Neuronal stem cell (in vitro differentiated cells): ENCODE measurements at regions not wholly inside any gene's neighbourhood (a gene's known extent, or its start where the extent isn't known, plus 50 kb on each side); places are given as distances from the start of the nearest gene placed in this dataset.

ENCODE experiments used
- DNase-seq: peaks from one replicate; pipeline ENCODE4 v3.0.0-alpha.2; 2013; ENCODE audit warnings: low spot score
- H2AFZ ChIP-seq: one replicate; pipeline ENCODE4 v1.6.1; 2013; ENCODE audit warnings: mild to moderate bottlenecking, low read length, inconsistent platforms
- H2AK5ac ChIP-seq: 2 replicates; pipeline ENCODE4 v1.6.1; 2013; ENCODE audit warnings: low read depth, mild to moderate bottlenecking, inconsistent platforms, low read length, moderate library complexity, mixed read lengths
- H2BK120ac ChIP-seq: 2 replicates; pipeline ENCODE4 v1.6.1; 2013; ENCODE audit warnings: low read depth, mild to moderate bottlenecking, inconsistent platforms, low read length, moderate library complexity, mixed read lengths
- H2BK12ac ChIP-seq: one replicate; pipeline ENCODE4 v1.6.1; 2013; ENCODE audit warnings: low read length, inconsistent platforms
- H2BK15ac ChIP-seq: 2 replicates; pipeline ENCODE4 v1.6.1; 2013; ENCODE audit warnings: mild to moderate bottlenecking, low read length, inconsistent platforms, mixed read lengths
- H2BK5ac ChIP-seq: one replicate; pipeline ENCODE4 v1.6.1; 2013; ENCODE audit warnings: inconsistent platforms, mild to moderate bottlenecking, low read length, moderate library complexity
- H3K14ac ChIP-seq: one replicate; pipeline ENCODE4 v1.6.1; 2013; ENCODE audit warnings: low read length, inconsistent platforms
- H3K18ac ChIP-seq: 2 replicates; pipeline ENCODE4 v1.6.1; 2013; ENCODE audit warnings: low read length, inconsistent platforms
- H3K23ac ChIP-seq: 2 replicates; pipeline ENCODE4 v1.6.1; 2013; ENCODE audit warnings: low read depth, mild to moderate bottlenecking, mixed read lengths, low read length, inconsistent platforms; ENCODE audit not compliant: poor library complexity
- H3K27ac ChIP-seq: replicated peaks from 3 replicates; pipeline ENCODE4 v1.5.1; 2013; ENCODE audit warnings: low read length, inconsistent platforms
- H3K27me3 ChIP-seq, 3 experiments: 2 replicates each; pipeline ENCODE4 v1.6.1; 2013; ENCODE audit warnings: low read length in 3 of 3, mild to moderate bottlenecking in 2 of 3, inconsistent platforms in 1 of 3, low read depth in 1 of 3, mixed read lengths in 1 of 3, moderate library complexity in 1 of 3; ENCODE audit not compliant: control insufficient read depth in 3 of 3, insufficient read depth in 3 of 3
- H3K36me3 ChIP-seq, 2 donors: replicated peaks in 1 of 2; 2 replicates each; pipeline ENCODE4 v1.6.1; 2013; ENCODE audit warnings: low read length in 2 of 2; ENCODE audit not compliant: control insufficient read depth in 2 of 2, insufficient read depth in 2 of 2
- H3K4ac ChIP-seq: 2 replicates; pipeline ENCODE4 v1.6.1; 2013; ENCODE audit warnings: inconsistent platforms, mild to moderate bottlenecking, low read length, moderate library complexity
- H3K4me1 ChIP-seq, 2 donors: 1 replicate in 1 of 2; 2 replicates in 1 of 2; pipeline ENCODE4 v1.6.1; 2013; ENCODE audit warnings: low read length in 2 of 2, low read depth in 1 of 2; ENCODE audit not compliant: control insufficient read depth in 2 of 2, insufficient read depth in 1 of 2
- H3K4me2 ChIP-seq: one replicate; pipeline ENCODE4 v1.6.1; 2013; ENCODE audit warnings: mild to moderate bottlenecking, low read length, inconsistent platforms; ENCODE audit not compliant: insufficient read depth, poor library complexity, severe bottlenecking
- H3K4me3 ChIP-seq, 2 donors: 2 replicates each; pipeline ENCODE4 v1.5.1; 2013; ENCODE audit warnings: low read length in 2 of 2, mild to moderate bottlenecking in 2 of 2, inconsistent platforms in 1 of 2, moderate library complexity in 1 of 2
- H3K79me1 ChIP-seq: one replicate; pipeline ENCODE4 v1.6.1; 2013; ENCODE audit warnings: low read depth, mild to moderate bottlenecking, inconsistent platforms, low read length, moderate library complexity
- H3K9ac ChIP-seq: one replicate; pipeline ENCODE4 v1.6.1; 2013; ENCODE audit warnings: mild to moderate bottlenecking, low read depth, low read length, inconsistent platforms; ENCODE audit not compliant: poor library complexity
- H3K9me3 ChIP-seq, 2 donors: replicated peaks in 1 of 2; 2 replicates each; pipeline versions ENCODE3 to v1.6.1; 2013; ENCODE audit warnings: low read length in 2 of 2, mild to moderate bottlenecking in 2 of 2, inconsistent platforms in 1 of 2, low read depth in 1 of 2, mixed read lengths in 1 of 2, moderate library complexity in 1 of 2; ENCODE audit not compliant: control insufficient read depth in 2 of 2, insufficient read depth in 1 of 2
- H4K8ac ChIP-seq: one replicate; pipeline ENCODE4 v1.6.1; 2013; ENCODE audit warnings: low read depth, mild to moderate bottlenecking, inconsistent platforms, low read length, moderate library complexity
- H4K91ac ChIP-seq: one replicate; pipeline ENCODE4 v1.6.1; 2013; ENCODE audit warnings: low read length, low read depth, mild to moderate bottlenecking, inconsistent platforms; ENCODE audit not compliant: poor library complexity
- WGBS, 2 donors: extraction: QIAGEN DNeasy Blood & Tissue Kit; methylation state at CpG; one replicate each; pipeline ENCODE4 v1.1.7; 2013; ENCODE audit warnings: missing lambda C conversion rate in 2 of 2, mixed read lengths in 1 of 2; ENCODE audit not compliant: insufficient read length in 2 of 2, insufficient replicate concordance in 1 of 2; ENCODE audit errors: extremely low coverage in 2 of 2; 5-methylcytosine and 5-hydroxymethylcytosine counted together

- Histone ChIP-seq H2BK12ac (no peak overlapping the region), H2BK120ac (no peak overlapping the region), H3K4me1 (no peaks in the 10 kb centered on the region), H3K9me3 (no peaks in the 10 kb centered on the region), H3K4ac (no peak overlapping the region), H2AFZ (no peak overlapping the region), H2AK5ac (no peak overlapping the region), H4K91ac (no peak overlapping the region), H3K14ac (no peak overlapping the region), H3K9ac (no peak overlapping the region), H3K36me3 (no peaks in the 10 kb centered on the region), H2BK5ac (no peak overlapping the region), H3K27ac (no peak overlapping the region), H3K18ac (no peak overlapping the region), H4K8ac (no peak overlapping the region), H3K79me1 (no peaks in the 10 kb centered on the region), H2BK15ac (no peak overlapping the region), H3K23ac (no peak overlapping the region), H3K4me3 (no peak overlapping the region), H3K27me3 (no peaks in the 10 kb centered on the region), H3K4me2 (no peak overlapping the region)
- DNase-seq = no peak
- no CpG with 5 or more reads among the region's 4 CpGs for WGBS, 2 donors
Measured at GRCh38 chr17:27226611-27227230, 67.2 kb upstream of the WSB1 start.

DNA sequence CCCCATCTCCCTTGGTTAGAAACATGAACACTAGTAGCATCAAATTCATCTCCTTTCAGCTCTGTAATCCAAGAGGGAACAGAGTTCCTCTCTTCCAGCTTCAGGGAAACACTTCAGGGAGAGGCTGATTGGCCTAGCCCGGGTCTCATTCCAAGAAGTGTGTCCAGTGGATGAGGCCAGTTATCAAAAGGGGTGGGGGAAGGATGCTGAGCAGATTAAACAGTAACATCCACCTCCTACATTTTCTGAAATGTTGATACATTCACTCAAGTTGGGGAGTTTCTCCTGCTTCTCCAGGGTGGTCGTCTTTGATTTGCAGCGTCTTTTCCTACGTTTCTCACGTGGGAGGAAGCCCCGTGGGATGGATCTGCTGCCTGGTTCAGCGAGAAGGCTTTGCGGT lies 62.9 kb upstream of the WSB1 start:
- Histone ChIP-seq H2AK5ac (no peak overlapping the region), H3K36me3 (no peaks in the 10 kb centered on the region), H3K79me1 (peaks cover 1% of the 10 kb centered on the region), H3K14ac (no peak overlapping the region), H2BK5ac (no peak overlapping the region), H2BK15ac (no peak overlapping the region), H3K27ac (no peak overlapping the region), H2BK120ac (no peak overlapping the region), H3K4me1 (no peaks in the 10 kb centered on the region), H3K9ac (no peak overlapping the region), H3K4me3 (no peak overlapping the region), H3K23ac (no peak overlapping the region), H4K91ac (no peak overlapping the region), H3K27me3 (no peaks in the 10 kb centered on the region), H2BK12ac (no peak overlapping the region), H2AFZ (no peak overlapping the region), H3K18ac (no peak overlapping the region), H4K8ac (no peak overlapping the region), H3K9me3 (no peaks in the 10 kb centered on the region), H3K4me2 (no peak overlapping the region), H3K4ac (no peak overlapping the region)
- DNase-seq = no peak
- WGBS, 2 donors = no CpG with 5 or more reads among the region's 8 CpGs

DNA sequence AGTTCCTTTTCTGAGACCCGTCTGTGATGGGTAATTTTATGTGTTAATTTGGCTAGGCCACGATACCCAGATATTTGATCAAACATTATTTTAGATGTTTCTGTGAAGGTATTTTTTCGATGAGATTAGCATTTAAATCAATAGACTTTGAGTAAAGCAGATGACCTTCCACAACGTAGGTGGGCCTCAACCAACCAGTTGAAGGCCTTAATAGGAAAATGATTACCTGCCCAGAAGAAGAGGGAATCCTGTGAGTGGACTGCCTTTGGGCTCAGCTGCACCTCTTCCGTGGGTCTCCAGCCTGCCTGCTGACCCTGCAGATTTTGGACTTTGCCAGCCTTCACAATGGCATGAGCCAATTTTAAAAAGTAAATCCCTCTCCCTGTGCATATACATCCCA lies 61.6 kb upstream of the WSB1 start:
- WGBS, 2 donors = no CpG with 5 or more reads among the region's 5 CpGs

DNA sequence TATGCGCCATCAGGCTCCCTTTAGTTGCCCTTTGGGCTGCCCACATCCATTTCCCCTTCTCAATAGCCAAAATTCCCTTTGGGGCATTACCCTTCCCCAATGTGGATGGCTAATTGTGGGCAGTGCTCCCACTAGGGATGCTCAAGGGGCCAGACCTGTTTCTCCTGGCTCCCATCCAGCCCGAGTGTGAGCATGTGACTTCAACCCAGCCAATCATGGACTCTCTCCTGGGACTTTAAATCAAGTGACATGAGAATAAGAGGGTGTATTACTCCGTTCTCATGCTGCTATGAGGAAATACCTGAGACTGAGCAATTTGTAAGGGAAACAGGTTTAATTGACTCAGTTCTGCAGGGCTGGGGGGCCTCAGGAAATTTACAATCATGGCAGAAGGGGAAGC lies 60.9 kb upstream of the WSB1 start:
- Histone ChIP-seq H3K4ac (no peak overlapping the region), H2AFZ (peak overlapping the region; percentile 22), H3K36me3 (no peaks in the 10 kb centered on the region), H3K18ac (no peak overlapping the region), H2BK15ac (no peak overlapping the region), H3K4me2 (no peak overlapping the region), H2BK12ac (no peak overlapping the region), H2BK5ac (no peak overlapping the region), H4K8ac (no peak overlapping the region), H4K91ac (no peak overlapping the region), H3K79me1 (peaks cover 1% of the 10 kb centered on the region), H3K23ac (no peak overlapping the region), H3K27me3 (no peaks in the 10 kb centered on the region), H3K4me1 (no peaks in the 10 kb centered on the region), H3K9ac (no peak overlapping the region), H3K14ac (no peak overlapping the region), H3K4me3 (no peak overlapping the region), H2AK5ac (no peak overlapping the region), H3K9me3 (no peaks in the 10 kb centered on the region), H2BK120ac (no peak overlapping the region), H3K27ac (no peak overlapping the region)
- no CpG with 5 or more reads among the region's 3 CpGs for WGBS, 2 donors
- no peak for DNase-seq

More for the DNA sequence above, 61.6 kb upstream of the WSB1 start:
- H3K9me3 ChIP-seq = no peaks in the 10 kb centered on the region
- no peak overlapping the region for H3K4me2 ChIP-seq
- no peaks in the 10 kb centered on the region for H3K27me3 ChIP-seq
- H2BK120ac ChIP-seq = no peak overlapping the region
- H3K23ac ChIP-seq = no peak overlapping the region
- H3K27ac ChIP-seq = no peak overlapping the region
- peaks cover 1% of the 10 kb centered on the region for H3K79me1 ChIP-seq
- H3K9ac ChIP-seq = no peak overlapping the region
- H2BK12ac ChIP-seq = no peak overlapping the region
- H3K36me3 ChIP-seq = no peaks in the 10 kb centered on the region
- no peak overlapping the region for H4K8ac ChIP-seq
- no peak overlapping the region for H4K91ac ChIP-seq
- DNase-seq = no peak
- H2BK5ac ChIP-seq = no peak overlapping the region
- no peak overlapping the region for H3K18ac ChIP-seq
- no peak overlapping the region for H2BK15ac ChIP-seq
- no peak overlapping the region for H3K4ac ChIP-seq
- no peak overlapping the region for H2AK5ac ChIP-seq
- no peaks in the 10 kb centered on the region for H3K4me1 ChIP-seq
- H3K14ac ChIP-seq = no peak overlapping the region
- H3K4me3 ChIP-seq = no peak overlapping the region
- H2AFZ ChIP-seq = no peak overlapping the region
